ENCODE measurements at regions not wholly inside any gene's neighbourhood (a gene's known extent, or its start where the extent isn't known, plus 50 kb on each side); places are given as distances from the start of the nearest gene placed in this dataset.

GRCh38 chr1:112040891-112041740 is 51.6 kb upstream of the KCND3 start:
- peak; percentile 44 for DNase-seq

GRCh38 chr1:112043901-112044300 is 54.4 kb upstream of the KCND3 start:
- no peak for DNase-seq

- no peak for DNase-seq
These were observed 55.3 kb upstream of the KCND3 start for GRCh38 chr1:112044745-112045144.

GRCh38 chr1:112046630-112047029 is 57.2 kb upstream of the KCND3 start:
- no peak for DNase-seq

GRCh38 chr1:112048421-112048820 is 59.0 kb upstream of the KCND3 start:
- no peak for DNase-seq

- DNase-seq = peak; percentile 2
These were observed 65.0 kb upstream of the KCND3 start for GRCh38 chr1:112054510-112054909.

GRCh38 chr1:112056354-112056753 is 66.9 kb upstream of the KCND3 start:
- no peak for DNase-seq

- DNase-seq = no peak
These were observed 68.3 kb upstream of the KCND3 start for GRCh38 chr1:112057736-112058135.

GRCh38 chr1:112058815-112059450 is 69.5 kb upstream of the KCND3 start:
- DNase-seq = no peak

- no peak for DNase-seq
These were observed 70.2 kb upstream of the KCND3 start for GRCh38 chr1:112059679-112060078.

- no peak for DNase-seq
These were observed 70.8 kb upstream of the KCND3 start for GRCh38 chr1:112060261-112060660.

- no peak for DNase-seq
These were observed 71.6 kb upstream of the KCND3 start for GRCh38 chr1:112061056-112061455.

GRCh38 chr1:112061901-112062320 is 72.4 kb upstream of the KCND3 start:
- DNase-seq = no peak

- DNase-seq = no peak
These were observed 74.6 kb upstream of the KCND3 start for GRCh38 chr1:112063781-112064728.

- no peak for DNase-seq
These were observed 78.5 kb upstream of the KCND3 start for GRCh38 chr1:112067989-112068388.

GRCh38 chr1:112070677-112071076 is 81.2 kb upstream of the KCND3 start:
- DNase-seq = no peak

GRCh38 chr1:112074711-112075110 is 85.2 kb upstream of the KCND3 start:
- DNase-seq = no peak

GRCh38 chr1:112075566-112075965 is 86.1 kb upstream of the KCND3 start:
- DNase-seq = no peak

GRCh38 chr1:112079446-112079845 is 90.0 kb upstream of the KCND3 start:
- no peak for DNase-seq

- DNase-seq = no peak
These were observed 94.0 kb upstream of the KCND3 start for GRCh38 chr1:112083487-112083886.

- no peak for DNase-seq
These were observed 103.3 kb upstream of the KCND3 start for GRCh38 chr1:112092656-112093371.

GRCh38 chr1:112093372-112093694 is 103.9 kb upstream of the KCND3 start:
- DNase-seq = no peak

- no peak for DNase-seq
These were observed 110.5 kb upstream of the KCND3 start for GRCh38 chr1:112099979-112100378.
